ENCODE measurements at regions not wholly inside any gene's neighbourhood (a gene's known extent, or its start where the extent isn't known, plus 50 kb on each side); places are given as distances from the start of the nearest gene placed in this dataset.
"Not testable (repeated sequence)": the region's sequence is repeated elsewhere in the genome, so short reads cannot be mapped to it uniquely, and the experiment has no call there.

DNA sequence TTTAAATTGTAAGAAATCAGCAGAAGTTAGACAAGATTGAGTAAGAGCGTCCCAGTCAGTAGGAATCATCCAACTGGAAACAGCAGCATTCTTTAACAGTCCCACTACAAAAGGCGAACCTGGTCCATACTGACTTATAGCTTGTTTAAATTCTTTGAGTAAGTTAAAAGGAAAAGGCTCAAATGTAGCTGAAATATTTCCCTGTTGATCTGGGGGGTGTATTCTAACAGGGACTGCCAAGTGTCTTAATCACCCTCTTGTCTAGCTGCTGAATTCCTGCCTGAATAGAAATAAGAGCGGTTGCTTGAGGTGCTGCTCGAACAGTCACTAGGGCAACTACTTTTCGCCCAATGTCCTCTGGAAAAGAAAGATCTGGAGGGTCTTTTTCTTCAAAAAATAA is 56.4 kb upstream of the FMNL2 start:
- no peaks in the 10 kb centered on the region for H3K27me3 ChIP-seq (ENCODE audit: control insufficient read depth, insufficient read depth, low read length, poor library complexity, severe bottlenecking)
- DNase-seq: no peak
- peaks cover 65% of the 10 kb centered on the region for H3K9me3 ChIP-seq (ENCODE audit: control insufficient read depth, low read length)
- Mint-ChIP-seq H3K27me3 (ENCODE audit: insufficient read depth) (peaks cover 3% of the 10 kb centered on the region), H3K4me1 (no peaks in the 10 kb centered on the region), H3K4me3 (no peak overlapping the region), H3K27ac (no peak overlapping the region), H3K9me3 (peaks cover 60% of the 10 kb centered on the region), H3K36me3 (ENCODE audit: low read depth) (no peaks in the 10 kb centered on the region)
- H3K4me3 ChIP-seq (ENCODE audit: low read length): peak overlapping the region; percentile 63
- WGBS, 2 experiments (ENCODE audit: insufficient coverage in 1 of 2, insufficient read length in 1 of 2): 94 to 98% methylated on average over 5 of the region's 5 CpGs
- no peaks in the 10 kb centered on the region for H3K36me3 ChIP-seq (ENCODE audit: control insufficient read depth, insufficient read depth, low read length)
- no peak overlapping the region for H3K27ac ChIP-seq (ENCODE audit: low read depth, low read length)
- TF ChIP-seq, protein P1, sequence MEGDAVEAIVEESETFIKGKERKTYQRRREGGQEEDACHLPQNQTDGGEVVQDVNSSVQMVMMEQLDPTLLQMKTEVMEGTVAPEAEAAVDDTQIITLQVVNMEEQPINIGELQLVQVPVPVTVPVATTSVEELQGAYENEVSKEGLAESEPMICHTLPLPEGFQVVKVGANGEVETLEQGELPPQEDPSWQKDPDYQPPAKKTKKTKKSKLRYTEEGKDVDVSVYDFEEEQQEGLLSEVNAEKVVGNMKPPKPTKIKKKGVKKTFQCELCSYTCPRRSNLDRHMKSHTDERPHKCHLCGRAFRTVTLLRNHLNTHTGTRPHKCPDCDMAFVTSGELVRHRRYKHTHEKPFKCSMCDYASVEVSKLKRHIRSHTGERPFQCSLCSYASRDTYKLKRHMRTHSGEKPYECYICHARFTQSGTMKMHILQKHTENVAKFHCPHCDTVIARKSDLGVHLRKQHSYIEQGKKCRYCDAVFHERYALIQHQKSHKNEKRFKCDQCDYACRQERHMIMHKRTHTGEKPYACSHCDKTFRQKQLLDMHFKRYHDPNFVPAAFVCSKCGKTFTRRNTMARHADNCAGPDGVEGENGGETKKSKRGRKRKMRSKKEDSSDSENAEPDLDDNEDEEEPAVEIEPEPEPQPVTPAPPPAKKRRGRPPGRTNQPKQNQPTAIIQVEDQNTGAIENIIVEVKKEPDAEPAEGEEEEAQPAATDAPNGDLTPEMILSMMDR (conservative IDR thresholded peaks at IDR 0.05): no peak
- no peaks in the 10 kb centered on the region for H3K4me1 ChIP-seq (ENCODE audit: control insufficient read depth, insufficient read depth, low read length)
- no peak overlapping the region for H3K9ac ChIP-seq (ENCODE audit: extremely low read depth, low read length, poor library complexity, severe bottlenecking)

DNA sequence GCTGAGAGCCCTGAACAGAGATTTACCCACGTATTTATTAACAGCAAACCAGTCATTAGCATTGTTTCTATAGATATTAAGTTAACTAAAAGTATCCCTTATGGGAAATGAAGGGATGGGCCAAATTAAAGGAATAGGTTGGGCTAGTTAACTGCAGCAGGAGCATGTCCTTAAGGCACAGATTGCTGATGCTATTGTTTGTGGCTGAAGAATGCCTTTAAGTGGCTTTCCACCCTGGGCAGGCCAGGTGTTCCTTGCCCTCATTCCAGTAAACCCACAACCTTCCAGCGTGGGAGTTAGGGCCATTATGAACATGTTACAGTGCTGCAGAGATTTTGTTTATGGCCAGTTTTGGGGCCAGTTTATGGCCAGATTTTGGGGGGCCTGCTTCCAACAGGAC is 55.6 kb upstream of the FMNL2 start:
- not testable (repeated sequence) for H3K27ac ChIP-seq (ENCODE audit: low read depth, low read length); H3K27me3 ChIP-seq (ENCODE audit: control insufficient read depth, insufficient read depth, low read length, poor library complexity, severe bottlenecking); H3K36me3 ChIP-seq (ENCODE audit: control insufficient read depth, insufficient read depth, low read length); H3K4me3 Mint-ChIP-seq; H3K27ac Mint-ChIP-seq; H3K27me3 Mint-ChIP-seq (ENCODE audit: insufficient read depth); H3K36me3 Mint-ChIP-seq (ENCODE audit: low read depth); H3K4me1 Mint-ChIP-seq; H3K4me1 ChIP-seq (ENCODE audit: control insufficient read depth, insufficient read depth, low read length); DNase-seq; H3K9ac ChIP-seq (ENCODE audit: extremely low read depth, low read length, poor library complexity, severe bottlenecking)
- WGBS, 2 experiments (ENCODE audit: insufficient coverage in 1 of 2, insufficient read length in 1 of 2): 75% methylated on average over 1 of the region's 2 CpGs; no CpG with 5 or more reads in 1 of the 2 experiments
- peaks cover 51% of the 10 kb centered on the region for H3K9me3 Mint-ChIP-seq
- Histone ChIP-seq H3K4me3 (ENCODE audit: low read length) (peak overlapping the region; percentile 63), H3K9me3 (ENCODE audit: control insufficient read depth, low read length) (peaks cover 57% of the 10 kb centered on the region)

DNA sequence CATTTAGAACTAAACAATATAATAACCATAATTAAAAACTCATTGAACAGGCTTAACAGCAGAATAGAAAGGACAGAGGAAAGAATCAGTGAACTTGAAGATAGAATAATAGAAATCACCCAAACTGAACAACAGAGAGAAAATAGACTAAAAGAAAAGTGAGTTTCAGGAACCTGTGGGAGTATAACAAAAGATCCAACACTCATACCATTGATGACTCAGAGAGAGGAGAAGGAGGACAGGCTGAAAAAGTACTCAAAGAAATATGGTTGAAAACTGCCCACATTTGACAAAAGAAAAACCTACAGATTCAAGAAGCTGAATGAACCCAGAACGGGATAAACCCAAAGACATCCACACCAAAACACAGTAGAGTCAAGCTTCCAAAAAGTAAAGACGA is 54.2 kb upstream of the FMNL2 start:
- Histone ChIP-seq H3K27ac (ENCODE audit: low read depth, low read length) (no peak overlapping the region), H3K27me3 (ENCODE audit: control insufficient read depth, insufficient read depth, low read length, poor library complexity, severe bottlenecking) (no peaks in the 10 kb centered on the region), H3K4me3 (ENCODE audit: low read length) (no peak overlapping the region), H3K9ac (ENCODE audit: extremely low read depth, low read length, poor library complexity, severe bottlenecking) (no peak overlapping the region), H3K36me3 (ENCODE audit: control insufficient read depth, insufficient read depth, low read length) (no peaks in the 10 kb centered on the region), H3K9me3 (ENCODE audit: control insufficient read depth, low read length) (peaks cover 51% of the 10 kb centered on the region), H3K4me1 (ENCODE audit: control insufficient read depth, insufficient read depth, low read length) (no peaks in the 10 kb centered on the region)
- H3K4me1 Mint-ChIP-seq: peaks cover 2% of the 10 kb centered on the region
- TF ChIP-seq, protein P1 (conservative IDR thresholded peaks at IDR 0.05): no peak
- peaks cover 3% of the 10 kb centered on the region for H3K27me3 Mint-ChIP-seq (ENCODE audit: insufficient read depth)
- WGBS, 2 experiments (ENCODE audit: insufficient coverage in 1 of 2, insufficient read length in 1 of 2): 100% methylated on average over 1 of the region's 2 CpGs; no CpG with 5 or more reads in 1 of the 2 experiments
- H3K36me3 Mint-ChIP-seq (ENCODE audit: low read depth): no peaks in the 10 kb centered on the region
- no peak overlapping the region for H3K27ac Mint-ChIP-seq
- DNase-seq: no peak
- H3K4me3 Mint-ChIP-seq: no peak overlapping the region
- H3K9me3 Mint-ChIP-seq: peaks cover 40% of the 10 kb centered on the region

DNA sequence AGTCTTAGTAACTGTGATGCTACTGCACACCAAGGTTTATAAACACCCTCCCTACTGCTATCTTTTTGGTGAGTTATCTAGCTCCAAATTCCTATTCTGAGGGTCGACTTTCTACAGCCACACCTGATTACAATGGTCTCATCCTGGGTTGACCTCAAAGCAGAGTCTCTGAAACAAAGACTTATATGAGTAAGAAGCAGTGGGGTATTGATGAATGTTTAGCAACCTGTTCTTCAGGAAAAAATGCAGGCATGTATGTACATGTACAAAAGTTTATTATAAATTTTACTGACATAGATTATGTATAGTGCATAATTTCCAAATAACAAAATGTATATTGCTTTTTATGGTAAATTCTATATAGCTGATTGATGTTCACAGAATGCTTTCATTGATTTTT is 51.6 kb upstream of the FMNL2 start:
- Histone ChIP-seq H3K27me3 (ENCODE audit: control insufficient read depth, insufficient read depth, low read length, poor library complexity, severe bottlenecking) (no peaks in the 10 kb centered on the region), H3K4me3 (ENCODE audit: low read length) (no peak overlapping the region), H3K4me1 (ENCODE audit: control insufficient read depth, insufficient read depth, low read length) (no peaks in the 10 kb centered on the region), H3K9ac (ENCODE audit: extremely low read depth, low read length, poor library complexity, severe bottlenecking) (no peak overlapping the region), H3K36me3 (ENCODE audit: control insufficient read depth, insufficient read depth, low read length) (no peaks in the 10 kb centered on the region), H3K9me3 (ENCODE audit: control insufficient read depth, low read length) (peaks cover 34% of the 10 kb centered on the region), H3K27ac (ENCODE audit: low read depth, low read length) (no peak overlapping the region)
- Mint-ChIP-seq H3K4me3 (no peak overlapping the region), H3K4me1 (peaks cover 2% of the 10 kb centered on the region), H3K27ac (no peak overlapping the region), H3K36me3 (ENCODE audit: low read depth) (no peaks in the 10 kb centered on the region), H3K27me3 (ENCODE audit: insufficient read depth) (peaks cover 3% of the 10 kb centered on the region), H3K9me3 (peaks cover 26% of the 10 kb centered on the region)
- TF ChIP-seq, protein P1 (conservative IDR thresholded peaks at IDR 0.05): no peak
- 78% methylated on average over 1 of the region's 1 CpG; no CpG with 5 or more reads in 1 of the 2 experiments for WGBS, 2 experiments (ENCODE audit: insufficient coverage in 1 of 2, insufficient read length in 1 of 2)
- no peak for DNase-seq

All from endodermal cell (in vitro differentiated cells).